Embryonic facial prominence (tissue), 1 donor: ENCODE measurements at regions not wholly inside any gene's neighbourhood (a gene's known extent, or its start where the extent isn't known, plus 50 kb on each side); places are given as distances from the start of the nearest gene placed in this dataset.

Experiments used
- DNase-seq: peaks from one replicate; pipeline ENCODE4 v3.0.0-alpha.2; 2016; ENCODE audit errors: extremely low spot score

- DNase-seq = no peak
Observed at GRCh38 chr5:38207343-38207742, 51.0 kb upstream of the EGFLAM start.

GRCh38 chr5:38202741-38203140 is 55.6 kb upstream of the EGFLAM start:
- no peak for DNase-seq

- no peak for DNase-seq
Observed at GRCh38 chr5:38200872-38201557, 57.3 kb upstream of the EGFLAM start.

GRCh38 chr5:38197118-38197517 is 61.2 kb upstream of the EGFLAM start:
- DNase-seq = no peak

GRCh38 chr5:38193015-38193581 is 65.3 kb upstream of the EGFLAM start:
- peak; percentile 59 for DNase-seq

- DNase-seq = no peak
Observed at GRCh38 chr5:38191693-38192092, 66.7 kb upstream of the EGFLAM start.

- DNase-seq = no peak
Observed at GRCh38 chr5:38190111-38190510, 68.2 kb upstream of the EGFLAM start.

- DNase-seq = no peak
Observed at GRCh38 chr5:38189081-38189504, 69.3 kb upstream of the EGFLAM start.

GRCh38 chr5:38188591-38188990 is 69.8 kb upstream of the EGFLAM start:
- DNase-seq = no peak

GRCh38 chr5:38187532-38187931 is 70.8 kb upstream of the EGFLAM start:
- DNase-seq = no peak

- DNase-seq = no peak
Observed at GRCh38 chr5:38184627-38185026, 73.7 kb upstream of the EGFLAM start.

- DNase-seq = no peak
Observed at GRCh38 chr5:38182991-38183390, 75.4 kb upstream of the EGFLAM start.

- no peak for DNase-seq
Observed at GRCh38 chr5:38168029-38168428, 90.3 kb upstream of the EGFLAM start.

- no peak for DNase-seq
Observed at GRCh38 chr5:38167562-38167996, 90.8 kb upstream of the EGFLAM start.

- DNase-seq = no peak
Observed at GRCh38 chr5:38166832-38167231, 91.5 kb upstream of the EGFLAM start.

- no peak for DNase-seq
Observed at GRCh38 chr5:38165435-38165834, 92.9 kb upstream of the EGFLAM start.

- DNase-seq = no peak
Observed at GRCh38 chr5:38164776-38165399, 93.5 kb upstream of the EGFLAM start.

- DNase-seq = no peak
Observed at GRCh38 chr5:38163636-38164237, 94.6 kb upstream of the EGFLAM start.

- DNase-seq = no peak
Observed at GRCh38 chr5:38162625-38163024, 95.7 kb upstream of the EGFLAM start.

- DNase-seq = no peak
Observed at GRCh38 chr5:38157024-38157423, 101.3 kb upstream of the EGFLAM start.

GRCh38 chr5:38154615-38155204 is 103.6 kb upstream of the EGFLAM start:
- no peak for DNase-seq

- no peak for DNase-seq
Observed at GRCh38 chr5:38151878-38152277, 106.5 kb upstream of the EGFLAM start.

- no peak for DNase-seq
Observed at GRCh38 chr5:38149815-38150195, 108.6 kb upstream of the EGFLAM start.
